ENCODE measurements at regions not wholly inside any gene's neighbourhood (a gene's known extent, or its start where the extent isn't known, plus 50 kb on each side); places are given as distances from the start of the nearest gene placed in this dataset.

GRCh38 chr4:32745351-32745750 lies 2025.2 kb downstream of the PCDH7 start:
- TF ChIP-seq CTCF (IDR thresholded peaks at IDR 0.05), result no peak
- no peak for TF ChIP-seq POLR2A (IDR thresholded peaks at IDR 0.05)
- no peak for TF ChIP-seq EP300 (IDR thresholded peaks at IDR 0.05)
- no peak for TF ChIP-seq POLR2AphosphoS5 (IDR thresholded peaks at IDR 0.05)

All from stomach (tissue), 4 donors.